GM21360 (cell line): ENCODE measurements at regions not wholly inside any gene's neighbourhood (a gene's known extent, or its start where the extent isn't known, plus 50 kb on each side); places are given as distances from the start of the nearest gene placed in this dataset.
"Not testable (repeated sequence)": the region's sequence is repeated elsewhere in the genome, so short reads cannot be mapped to it uniquely, and the experiment has no call there.

ENCODE experiments used
- ATAC-seq: cut with Tn5 transposase; IDR thresholded peaks from one replicate; pipeline ENCODE4 v1.9.1; 2021; ENCODE audit warnings: mild to moderate bottlenecking, moderate library complexity; ENCODE audit not compliant: unreplicated experiment

DNA sequence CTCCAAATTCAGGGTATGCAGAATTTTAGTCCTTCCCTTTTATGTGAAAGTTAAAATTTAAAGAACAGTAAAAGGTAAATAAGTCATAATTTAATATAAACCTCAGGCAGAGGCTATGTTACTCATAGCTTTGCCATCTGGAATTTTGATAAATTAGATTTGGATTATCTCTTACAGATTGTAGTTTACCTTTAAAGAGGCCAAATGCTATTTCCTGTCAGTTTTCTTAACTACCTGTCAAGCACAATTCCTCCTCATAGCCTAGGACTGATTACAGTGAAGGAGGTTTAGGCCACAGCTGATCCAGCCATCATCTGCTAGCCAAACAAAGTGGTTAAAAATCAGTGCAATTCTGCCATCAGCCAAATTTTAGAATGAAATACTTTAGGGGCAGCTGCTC lies 128.1 kb downstream of the MFAP3L start:
- ATAC-seq = no peak

DNA sequence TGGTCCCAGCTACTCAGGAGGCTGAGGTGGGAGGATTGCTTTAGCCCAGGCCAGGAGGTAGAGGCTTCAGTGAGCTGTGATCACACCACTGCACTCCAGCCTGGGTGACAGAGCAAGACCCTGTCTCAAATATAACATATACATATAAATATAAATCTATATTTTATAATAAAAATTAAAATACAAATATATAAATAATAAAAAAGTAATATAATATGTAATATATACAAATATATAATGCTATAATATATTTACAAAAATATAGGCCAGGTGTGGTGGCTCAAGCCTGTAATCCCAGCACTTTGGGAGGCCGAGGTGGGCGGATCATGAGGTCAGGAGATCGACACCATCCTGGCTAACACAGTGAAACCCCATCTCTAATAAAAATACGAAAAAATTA lies 131.4 kb downstream of the MFAP3L start:
- not testable (repeated sequence) for ATAC-seq

DNA sequence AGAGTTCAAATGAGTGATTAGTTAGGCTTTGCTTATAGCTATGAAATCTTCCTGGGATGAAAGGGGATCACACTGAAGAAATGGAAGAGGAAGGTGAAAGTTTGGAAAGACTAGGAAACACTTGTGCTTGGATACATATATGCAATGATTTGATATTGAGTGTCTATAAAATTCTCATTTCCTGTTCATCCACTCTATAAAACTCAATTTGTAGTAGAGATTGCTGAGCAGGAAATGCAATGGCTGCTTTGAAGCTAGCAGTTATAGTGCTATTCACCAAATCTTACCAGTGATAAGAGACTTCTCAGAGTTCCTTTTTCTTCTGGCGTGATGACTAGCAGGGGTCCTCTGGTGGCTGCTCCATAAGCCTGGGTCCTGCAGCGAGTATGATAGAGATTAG lies 128.1 kb upstream of the HPF1 start:
- no peak for ATAC-seq

DNA sequence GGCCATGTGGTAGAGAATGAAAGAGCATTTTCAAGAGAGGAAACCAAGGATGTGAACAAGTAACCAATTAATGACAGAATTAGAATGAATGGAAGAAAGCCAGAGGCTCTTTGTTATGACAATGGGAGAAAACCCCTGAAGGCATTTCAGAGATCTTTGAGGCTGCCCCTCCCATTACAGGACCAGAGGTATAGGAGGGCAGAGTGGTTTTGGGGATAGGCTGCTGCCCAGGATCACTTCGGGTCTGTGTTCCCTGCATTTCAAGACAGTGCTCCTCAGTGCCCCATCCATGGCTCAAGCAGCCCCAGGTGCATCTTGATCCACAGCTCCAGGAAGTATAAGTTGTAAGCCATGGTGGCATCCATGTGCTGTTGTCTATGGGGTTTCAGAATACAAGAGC lies 124.0 kb upstream of the HPF1 start:
- no peak for ATAC-seq

DNA sequence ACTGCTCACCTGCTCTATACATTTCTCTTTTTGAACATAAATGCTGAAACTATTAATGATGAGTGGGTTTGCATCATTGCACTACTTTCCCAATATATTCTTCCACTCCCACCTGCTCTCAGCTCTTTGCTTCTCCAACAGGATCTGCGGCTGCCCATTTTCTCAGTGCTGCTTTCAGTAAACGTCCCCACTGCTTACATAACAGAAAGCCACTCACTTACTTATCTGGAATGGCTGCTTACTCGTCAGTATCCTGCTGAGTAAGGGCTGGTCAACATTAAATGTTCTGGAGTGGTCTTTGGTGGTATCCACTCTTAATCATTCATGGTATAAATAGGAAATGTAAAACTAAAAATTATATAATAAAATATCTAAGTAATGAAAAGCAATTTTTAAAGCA lies 112.8 kb upstream of the HPF1 start:
- no peak for ATAC-seq

DNA sequence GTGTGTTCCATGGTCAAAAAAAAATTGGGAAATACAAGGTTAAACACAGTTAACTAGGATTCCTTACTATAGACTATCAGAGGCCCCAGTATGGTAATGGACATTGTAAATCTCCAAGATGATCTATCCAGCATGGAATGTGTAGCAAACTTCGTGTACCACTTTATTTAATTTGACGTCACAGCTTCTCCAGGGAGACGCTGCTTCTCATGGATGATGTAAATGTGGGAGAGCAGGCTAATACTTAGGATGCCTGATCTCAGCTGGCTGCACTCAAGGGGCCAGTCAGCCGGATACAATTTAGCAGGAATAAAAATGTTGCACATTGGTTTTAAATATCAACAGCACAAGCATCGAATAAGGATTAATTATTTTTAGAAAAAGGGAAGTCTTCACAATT lies 111.7 kb upstream of the HPF1 start:
- no peak for ATAC-seq

DNA sequence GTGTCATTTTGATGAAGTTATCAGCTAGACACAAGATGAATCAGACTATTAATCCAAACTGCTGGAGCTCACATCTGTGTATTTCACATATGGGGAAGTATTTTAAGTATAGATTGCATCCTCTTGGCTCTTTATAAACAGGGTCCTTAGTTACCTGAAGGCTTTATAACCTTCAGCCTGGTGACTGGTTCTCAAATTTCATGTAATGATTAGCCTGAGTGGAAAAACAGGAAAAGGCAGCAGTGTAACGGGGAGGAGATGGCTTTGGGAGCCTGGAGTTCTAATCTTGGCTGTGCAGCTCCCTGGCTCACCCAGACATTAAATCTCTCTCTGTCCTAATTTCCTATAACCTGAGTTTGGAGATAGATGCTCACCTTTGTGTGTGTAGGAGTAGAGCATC lies 103.8 kb upstream of the HPF1 start:
- no peak for ATAC-seq

DNA sequence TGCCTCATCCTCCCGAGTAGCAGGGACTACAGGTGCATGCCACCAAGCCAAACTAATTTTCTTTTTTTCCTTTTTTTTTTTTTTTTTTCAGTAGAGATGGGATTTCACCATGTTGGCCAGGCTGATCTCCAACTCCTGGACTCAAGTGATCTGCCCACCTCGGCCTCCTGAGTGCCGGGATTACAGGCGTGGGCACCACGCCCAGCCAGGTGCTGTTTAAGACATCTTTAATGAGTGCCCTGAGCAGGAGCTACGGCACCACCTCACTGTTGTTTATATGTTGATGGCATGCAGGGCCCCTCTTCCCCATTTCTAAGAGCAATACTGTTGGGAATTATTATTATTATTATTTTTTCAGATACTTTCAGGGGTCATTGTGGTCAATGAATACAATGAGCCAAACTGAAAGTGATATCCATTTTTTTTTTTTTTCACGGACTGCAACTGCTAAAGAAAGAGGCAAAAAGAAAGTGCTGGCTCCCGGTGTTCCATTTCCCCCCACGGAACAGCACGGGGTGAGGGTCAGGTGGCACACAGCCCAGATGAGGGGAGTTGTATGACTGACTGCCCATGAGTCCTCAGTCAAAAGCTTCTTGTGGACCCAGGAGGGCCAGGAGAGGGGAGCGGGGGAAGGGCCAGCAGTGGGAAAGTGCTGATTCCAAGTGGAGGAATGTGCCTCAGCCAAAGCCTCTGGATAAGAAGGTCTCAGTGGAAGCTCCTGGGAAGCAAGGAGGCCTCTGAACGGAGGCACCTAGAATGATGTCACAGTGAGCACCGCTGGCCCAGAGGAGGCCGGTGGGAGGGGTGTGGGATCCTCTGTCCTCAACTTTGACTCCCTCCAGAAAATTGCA lies 101.8 kb upstream of the HPF1 start:
- ATAC-seq = no peak

DNA sequence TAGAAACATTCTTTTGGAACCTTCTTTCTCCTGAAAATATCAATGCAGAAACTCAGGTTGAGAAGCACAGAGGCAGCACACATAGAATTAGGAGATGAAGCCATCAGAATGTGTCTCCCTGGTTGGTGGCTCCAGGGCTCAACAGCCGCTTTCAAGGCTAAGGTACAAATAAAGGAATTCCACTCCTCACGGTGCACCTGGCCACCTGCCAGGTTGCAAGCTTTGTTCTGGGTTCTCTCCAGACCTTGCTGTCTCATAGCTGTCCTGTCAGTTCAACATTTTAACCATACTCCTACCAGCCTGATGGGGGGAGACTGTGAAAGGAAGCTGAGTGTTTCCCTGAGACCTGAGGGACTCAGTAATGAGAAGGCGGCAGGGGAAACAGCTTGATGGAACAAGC lies 96.3 kb upstream of the HPF1 start:
- no peak for ATAC-seq

DNA sequence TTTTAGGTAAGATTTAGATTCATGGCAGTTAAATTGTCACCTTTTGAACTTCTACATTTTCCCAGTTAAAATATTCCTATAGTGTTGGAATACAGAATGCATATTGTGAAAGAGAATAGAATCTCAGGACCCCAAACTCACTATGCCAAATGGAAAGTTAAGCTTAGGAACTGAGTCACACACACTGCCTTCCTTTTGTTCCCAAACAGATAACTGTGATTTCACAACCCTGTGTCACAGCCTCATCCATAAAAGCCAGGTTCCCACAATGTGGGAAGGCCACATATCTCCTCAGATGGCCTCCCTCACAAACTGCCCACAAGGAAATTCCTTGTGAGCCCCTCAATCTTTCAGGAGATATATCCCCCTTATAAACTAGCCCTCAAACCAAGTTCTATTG lies 94.7 kb upstream of the HPF1 start:
- ATAC-seq = no peak

DNA sequence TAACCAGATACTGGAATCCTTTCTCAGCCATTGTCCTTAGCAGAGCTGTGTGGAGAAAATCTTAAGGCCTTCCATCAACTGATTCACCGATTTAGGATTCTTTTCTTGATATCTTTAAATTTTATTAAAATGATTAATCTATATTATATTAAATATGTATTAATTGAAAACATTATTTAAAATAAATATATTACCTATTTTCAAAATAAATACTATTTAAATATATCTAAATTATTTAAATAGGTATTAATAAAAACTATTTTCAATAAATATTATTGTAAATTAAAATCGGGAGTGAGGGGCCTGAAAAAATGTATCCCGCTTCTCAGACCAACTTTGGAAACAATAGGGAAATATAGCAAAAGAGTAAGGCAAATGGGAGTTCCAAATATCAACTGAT lies 94.0 kb upstream of the HPF1 start:
- ATAC-seq = no peak

DNA sequence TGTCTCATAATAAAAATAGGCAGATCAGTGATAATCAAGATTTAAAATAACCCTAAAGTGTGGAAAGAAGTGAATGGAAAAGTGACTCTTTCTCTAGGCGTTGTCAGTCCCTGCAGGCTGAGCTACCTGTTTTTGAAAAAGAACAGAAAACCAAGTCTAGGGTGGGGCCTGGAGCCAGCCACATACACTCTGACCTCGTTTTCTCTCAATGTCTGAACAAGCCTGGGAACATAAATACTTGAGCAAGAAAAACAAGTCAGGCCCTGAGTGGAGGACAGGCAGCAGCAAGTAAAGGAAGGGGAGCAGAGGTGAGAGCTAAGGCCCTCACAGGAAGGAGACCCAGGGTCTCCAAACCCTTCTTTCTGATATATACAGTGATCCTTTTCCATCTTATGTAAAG lies 91.7 kb upstream of the HPF1 start:
- ATAC-seq = no peak

DNA sequence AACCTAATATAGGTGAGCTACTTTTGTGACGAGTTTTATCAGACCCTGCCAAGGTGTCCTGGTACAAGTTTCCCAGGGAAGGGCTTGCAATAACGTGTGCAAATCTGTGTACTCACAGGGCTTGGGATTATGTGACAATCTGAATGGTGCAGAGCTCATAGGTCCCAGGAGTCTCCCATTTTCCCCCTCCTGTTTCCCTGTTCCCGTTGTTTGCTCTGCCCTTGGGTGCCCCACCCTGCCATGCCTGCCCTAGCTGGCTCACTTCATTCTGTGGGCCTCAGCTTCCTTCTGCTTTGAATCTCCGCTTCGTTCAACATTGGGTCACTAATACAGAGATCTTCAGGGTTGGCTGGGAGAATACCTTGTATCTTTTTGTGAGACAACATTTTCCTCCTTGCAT lies 90.3 kb upstream of the HPF1 start:
- no peak for ATAC-seq

DNA sequence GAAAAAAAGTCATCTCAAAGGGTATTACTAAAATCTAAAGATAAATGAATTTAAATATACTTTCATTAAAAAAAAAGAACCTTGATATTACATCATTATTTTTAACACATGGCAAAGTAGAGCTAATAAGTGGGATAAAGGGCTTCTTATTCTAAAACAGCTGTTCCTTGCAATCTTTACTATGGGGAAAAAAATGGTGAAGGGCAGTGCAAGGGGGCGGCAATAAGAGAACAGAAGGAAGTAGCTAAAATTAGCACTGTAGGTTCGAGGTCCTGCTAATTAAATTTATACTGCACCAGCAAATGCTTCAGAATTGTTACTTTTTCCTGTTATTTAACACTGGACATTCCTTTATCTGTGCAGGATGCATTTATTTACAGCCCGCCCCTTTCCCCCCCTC lies 89.4 kb upstream of the HPF1 start:
- no peak for ATAC-seq

DNA sequence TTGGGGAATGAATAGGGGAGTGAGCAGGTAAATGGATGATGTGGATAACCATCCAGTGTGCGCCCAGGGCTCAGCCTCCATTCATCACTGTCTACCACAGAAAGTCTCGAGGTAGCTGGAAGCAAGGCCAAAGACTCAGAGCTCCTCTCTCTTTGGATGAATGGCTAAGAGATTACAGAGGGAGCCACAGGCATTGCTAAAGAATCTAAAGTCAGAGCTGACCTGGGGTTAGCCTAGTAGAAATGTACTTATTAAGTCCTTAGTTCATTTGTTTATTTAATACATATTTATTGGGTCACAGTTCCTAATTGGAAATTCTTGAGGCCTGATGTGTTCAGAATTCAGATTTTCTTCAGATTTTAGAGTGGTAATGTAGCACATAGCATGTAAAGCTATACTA lies 88.7 kb upstream of the HPF1 start:
- ATAC-seq = no peak

DNA sequence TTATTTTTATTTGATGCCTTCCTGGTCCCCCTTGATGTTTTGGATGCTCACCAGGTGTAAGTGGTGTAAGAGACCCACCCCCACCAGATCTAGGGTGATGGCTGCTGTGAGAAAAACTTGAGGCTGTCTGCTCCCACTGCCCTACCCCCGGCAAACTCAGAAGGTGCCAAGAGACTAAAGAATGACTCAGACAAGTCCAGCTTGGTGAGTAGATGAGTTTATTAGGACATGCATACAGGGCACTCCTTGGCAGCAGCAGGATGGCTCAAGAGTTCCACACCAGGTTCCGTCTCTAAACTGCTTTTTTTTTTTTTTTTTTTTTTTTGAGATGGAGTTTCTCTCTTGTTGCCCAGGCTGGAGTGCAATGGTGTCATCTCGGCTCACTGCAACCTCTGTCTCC lies 84.0 kb upstream of the HPF1 start:
- ATAC-seq = no peak

DNA sequence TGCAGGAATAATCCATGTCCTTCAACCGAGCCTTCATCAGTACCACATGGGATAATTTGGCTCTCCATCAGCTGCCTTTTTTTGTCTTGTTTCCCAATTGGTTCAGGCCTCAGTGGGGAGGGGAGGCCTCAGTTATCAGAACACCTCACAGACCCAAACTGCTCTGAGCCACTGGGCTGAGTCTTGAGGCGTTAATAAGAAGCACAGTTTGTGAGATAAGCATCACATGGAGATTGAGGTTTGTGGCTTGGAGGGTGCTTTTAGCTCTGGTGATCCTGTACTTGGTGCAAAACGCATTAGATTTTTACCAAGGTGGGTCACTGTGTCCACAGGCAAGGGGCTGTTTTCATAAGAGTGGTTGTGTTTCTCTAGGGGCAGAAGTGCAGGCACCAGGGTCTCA lies 82.8 kb upstream of the HPF1 start:
- no peak for ATAC-seq

DNA sequence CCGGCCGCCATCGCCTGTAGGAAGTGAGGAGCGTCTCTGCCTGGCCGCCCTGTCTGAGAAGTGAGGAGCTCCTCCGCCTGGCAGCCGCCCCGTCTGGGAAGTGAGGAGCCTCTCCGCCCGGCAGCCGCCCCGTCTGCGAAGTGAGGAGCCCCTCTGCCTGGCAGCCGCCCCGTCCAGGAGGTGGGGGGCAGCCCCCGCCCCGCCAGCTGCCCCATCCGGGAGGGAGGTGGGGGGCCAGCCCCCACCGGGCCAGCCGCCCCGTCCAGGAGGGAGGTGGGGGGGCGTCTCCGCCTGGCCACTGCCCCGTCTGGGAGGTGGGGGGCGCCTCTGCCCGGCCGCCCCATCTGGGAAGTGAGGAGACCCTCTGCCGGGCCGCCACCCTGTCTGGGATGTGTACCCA lies 70.6 kb upstream of the HPF1 start:
- ATAC-seq = not testable (repeated sequence)

DNA sequence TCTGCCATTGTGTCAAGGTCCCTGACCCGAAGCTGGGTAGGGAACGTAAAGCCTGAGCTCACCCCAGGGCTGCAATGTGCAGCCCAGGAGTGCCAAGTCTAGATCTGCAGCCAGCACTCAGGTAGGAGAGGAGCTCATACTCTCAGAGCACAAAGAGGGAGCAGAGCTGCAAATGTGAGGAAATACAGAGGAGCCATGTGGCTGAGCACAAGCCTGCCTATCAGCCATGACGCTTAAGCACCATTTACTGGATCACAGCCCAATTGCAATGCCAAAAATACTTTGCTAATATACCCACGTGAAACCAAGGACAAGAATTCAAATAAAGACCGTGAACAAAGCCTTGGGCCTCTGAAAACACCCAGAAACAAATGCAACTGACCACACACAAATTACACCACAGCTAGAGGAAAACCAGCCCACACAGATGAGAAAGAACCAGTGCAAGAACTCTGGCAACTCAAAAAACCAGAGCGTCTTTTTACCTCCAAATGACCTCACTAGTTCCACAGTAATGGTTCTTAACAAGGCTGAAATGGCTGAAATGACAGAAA lies 69.0 kb upstream of the HPF1 start:
- ATAC-seq = no peak

DNA sequence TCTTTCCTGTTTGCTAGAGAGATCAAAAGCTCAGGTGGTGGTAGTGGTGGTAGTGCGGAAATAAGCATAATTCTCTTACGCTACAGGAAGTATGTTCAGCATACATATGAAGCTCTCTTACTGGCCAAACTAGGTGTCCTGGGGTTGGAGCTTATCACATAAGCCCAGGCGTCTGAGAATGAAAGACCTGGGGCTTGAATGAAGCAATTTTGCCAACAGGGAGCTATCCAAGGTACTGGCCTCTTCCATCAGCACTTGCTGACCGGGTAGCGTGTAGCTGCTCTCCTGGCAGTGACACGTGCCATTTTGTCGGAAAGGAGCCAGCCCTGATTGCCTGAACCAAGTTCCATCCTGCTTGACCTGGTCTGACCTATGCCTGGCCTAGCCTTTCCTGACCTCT lies 65.9 kb upstream of the HPF1 start:
- ATAC-seq = no peak

DNA sequence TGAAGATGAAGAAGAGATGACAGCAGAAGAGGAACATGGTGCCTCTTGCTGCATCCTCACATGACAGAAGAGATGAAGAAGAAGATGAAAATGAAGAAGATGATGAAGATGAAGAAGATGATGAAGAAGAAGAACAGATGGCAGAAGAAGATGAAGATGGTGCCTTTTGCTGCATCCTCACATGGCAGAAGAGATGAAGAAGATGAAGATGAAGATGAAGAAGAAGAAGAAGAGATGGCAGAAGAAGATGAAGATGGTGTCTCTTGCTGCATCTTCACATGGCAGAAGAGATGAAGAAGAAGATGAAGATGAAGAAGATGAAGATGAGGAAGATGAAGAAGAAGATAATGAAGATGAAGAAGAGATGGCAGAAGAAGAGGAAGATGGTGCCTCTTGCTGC lies 63.7 kb upstream of the HPF1 start:
- ATAC-seq = no peak

DNA sequence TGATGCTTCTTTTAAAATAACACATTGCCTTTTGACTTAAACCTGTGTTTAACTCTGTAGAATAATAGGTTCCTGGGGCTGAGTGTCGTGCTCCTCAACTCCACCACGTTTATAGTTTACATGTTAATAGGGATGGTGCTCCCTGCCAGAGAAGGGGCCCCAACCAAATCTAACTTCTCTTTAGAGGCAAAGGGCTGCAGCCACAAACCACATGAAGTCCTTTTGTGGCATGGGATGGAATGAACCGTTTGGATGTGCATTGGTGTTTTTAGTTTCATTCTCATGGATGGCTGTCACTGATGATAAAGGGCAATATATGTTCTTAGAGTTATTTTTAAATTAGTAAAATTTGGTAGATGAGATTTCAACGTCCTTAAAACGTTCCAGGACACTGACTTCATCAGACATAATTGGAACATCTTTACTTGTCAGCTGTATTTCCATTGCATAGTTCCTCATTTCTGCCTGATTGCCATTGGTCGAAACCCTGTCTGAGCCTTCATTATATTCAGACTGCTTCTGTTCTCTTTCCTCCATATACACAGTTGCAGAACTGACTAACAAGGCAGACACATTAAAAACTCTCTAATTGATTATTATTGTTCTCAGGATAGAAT lies 60.4 kb upstream of the HPF1 start:
- ATAC-seq = no peak

DNA sequence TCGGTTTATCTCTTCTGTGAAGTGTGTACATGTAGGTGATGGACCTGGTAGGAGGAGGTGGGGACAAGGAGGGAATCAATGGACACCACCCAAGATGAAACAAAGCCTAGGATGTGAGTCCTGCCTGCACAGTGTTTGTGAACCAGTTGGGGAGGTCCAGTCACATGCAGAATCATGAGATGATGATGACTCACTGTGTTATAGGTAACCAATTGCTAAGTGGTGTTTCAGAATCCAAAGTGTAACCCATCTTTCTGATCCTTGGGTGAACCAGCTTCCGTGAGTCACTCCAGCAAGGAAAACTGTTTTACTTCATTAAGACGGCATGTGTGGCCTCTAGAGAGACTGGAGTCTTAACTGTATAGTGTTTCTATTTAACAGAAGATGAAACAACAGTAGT lies 57.9 kb upstream of the HPF1 start:
- ATAC-seq = no peak
